Suprapubic skin (tissue), 4 donors: ENCODE measurements at regions not wholly inside any gene's neighbourhood (a gene's known extent, or its start where the extent isn't known, plus 50 kb on each side); places are given as distances from the start of the nearest gene placed in this dataset.

ENCODE experiments used
- DNase-seq, 2 donors: peaks; one replicate each; pipeline ENCODE4 v3.0.0-alpha.2; 2019; ENCODE audit warnings: low spot score in 2 of 2
- H3K27ac ChIP-seq: fragments of 200-600 bp; sonication (generic); one replicate; pipeline ENCODE4 v1.5.1; 2019
- H3K27me3 ChIP-seq: fragments of 200-600 bp; sonication (generic); one replicate; pipeline ENCODE4 v1.5.1; 2019
- H3K36me3 ChIP-seq: fragments of 200-600 bp; sonication (generic); one replicate; pipeline ENCODE4 v1.5.1; 2019
- H3K4me1 ChIP-seq: fragments of 200-600 bp; sonication (generic); one replicate; pipeline ENCODE4 v1.5.1; 2019
- H3K4me3 ChIP-seq: fragments of 200-600 bp; sonication (generic); one replicate; pipeline ENCODE4 v1.5.1; 2019; ENCODE audit warnings: mild to moderate bottlenecking
- H3K9me3 ChIP-seq: fragments of 200-600 bp; sonication (generic); one replicate; pipeline ENCODE4 v1.5.1; 2019
- EP300 ChIP-seq: sonication (generic); formaldehyde crosslinking; IDR thresholded peaks from one replicate; pipeline ENCODE4 v1.6.1; 2017; ENCODE audit warnings: antibody characterized with exemption
- POLR2A ChIP-seq, 2 donors: fragments of 450-650 bp; IDR thresholded peaks; one replicate each; pipeline ENCODE4 v1.6.1; 2017; ENCODE audit warnings: antibody characterized with exemption in 2 of 2, mild to moderate bottlenecking in 2 of 2, moderate library complexity in 2 of 2
- POLR2AphosphoS5 ChIP-seq, 3 donors: sonication (generic); formaldehyde crosslinking; IDR thresholded peaks; one replicate each; pipeline ENCODE4 v1.6.1; 2017; ENCODE audit warnings: antibody characterized with exemption in 3 of 3
- WGBS: methylation state at CpG from one replicate; pipeline ENCODE4 v1.1.5; 2018; 5-methylcytosine and 5-hydroxymethylcytosine counted together
- TF ChIP-seq, protein P1 (sequence below), 2 donors: fragments of 200-600 bp in 1 of 2; fragments of 450-650 bp in 1 of 2; sonication (generic) in 1 of 2; IDR thresholded peaks; one replicate each; pipeline ENCODE4 v1.5.1; 2016 to 2019; ENCODE audit warnings: antibody characterized with exemption in 2 of 2, mild to moderate bottlenecking in 1 of 2, moderate library complexity in 1 of 2

GRCh38 chr13:91126806-91127205 lies 220.7 kb upstream of the MIR17HG start:
- H3K27ac ChIP-seq = no peak overlapping the region
- H3K9me3 ChIP-seq = no peaks in the 10 kb centered on the region
- no peak for DNase-seq
- 70% methylated on average over 4 of the region's 4 CpGs for WGBS
- H3K4me3 ChIP-seq = no peak overlapping the region
- no peaks in the 10 kb centered on the region for H3K4me1 ChIP-seq
- no peaks in the 10 kb centered on the region for H3K27me3 ChIP-seq
- TF ChIP-seq, protein P1, sequence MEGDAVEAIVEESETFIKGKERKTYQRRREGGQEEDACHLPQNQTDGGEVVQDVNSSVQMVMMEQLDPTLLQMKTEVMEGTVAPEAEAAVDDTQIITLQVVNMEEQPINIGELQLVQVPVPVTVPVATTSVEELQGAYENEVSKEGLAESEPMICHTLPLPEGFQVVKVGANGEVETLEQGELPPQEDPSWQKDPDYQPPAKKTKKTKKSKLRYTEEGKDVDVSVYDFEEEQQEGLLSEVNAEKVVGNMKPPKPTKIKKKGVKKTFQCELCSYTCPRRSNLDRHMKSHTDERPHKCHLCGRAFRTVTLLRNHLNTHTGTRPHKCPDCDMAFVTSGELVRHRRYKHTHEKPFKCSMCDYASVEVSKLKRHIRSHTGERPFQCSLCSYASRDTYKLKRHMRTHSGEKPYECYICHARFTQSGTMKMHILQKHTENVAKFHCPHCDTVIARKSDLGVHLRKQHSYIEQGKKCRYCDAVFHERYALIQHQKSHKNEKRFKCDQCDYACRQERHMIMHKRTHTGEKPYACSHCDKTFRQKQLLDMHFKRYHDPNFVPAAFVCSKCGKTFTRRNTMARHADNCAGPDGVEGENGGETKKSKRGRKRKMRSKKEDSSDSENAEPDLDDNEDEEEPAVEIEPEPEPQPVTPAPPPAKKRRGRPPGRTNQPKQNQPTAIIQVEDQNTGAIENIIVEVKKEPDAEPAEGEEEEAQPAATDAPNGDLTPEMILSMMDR (IDR thresholded peaks at IDR 0.05) = no peak
- TF ChIP-seq POLR2AphosphoS5 (IDR thresholded peaks at IDR 0.05) (no peak), POLR2A (IDR thresholded peaks at IDR 0.05) (no peak), EP300 (no peak)
- no peaks in the 10 kb centered on the region for H3K36me3 ChIP-seq

GRCh38 chr13:91127995-91128394 lies 219.5 kb upstream of the MIR17HG start:
- WGBS = 89% methylated on average over 1 of the region's 1 CpG
- no peak for DNase-seq
- no peaks in the 10 kb centered on the region for H3K27me3 ChIP-seq
- no peaks in the 10 kb centered on the region for H3K9me3 ChIP-seq
- H3K36me3 ChIP-seq = no peaks in the 10 kb centered on the region
- TF ChIP-seq POLR2AphosphoS5 (IDR thresholded peaks at IDR 0.05) = no peak
- TF ChIP-seq POLR2A (IDR thresholded peaks at IDR 0.05) = no peak
- no peak for TF ChIP-seq EP300
- TF ChIP-seq, protein P1 (IDR thresholded peaks at IDR 0.05) = no peak
- no peak overlapping the region for H3K4me3 ChIP-seq
- no peaks in the 10 kb centered on the region for H3K4me1 ChIP-seq
- H3K27ac ChIP-seq = no peak overlapping the region

GRCh38 chr13:91132381-91132780 lies 215.1 kb upstream of the MIR17HG start:
- Histone ChIP-seq H3K27ac (no peak overlapping the region), H3K9me3 (no peaks in the 10 kb centered on the region), H3K36me3 (no peaks in the 10 kb centered on the region), H3K4me3 (no peak overlapping the region), H3K27me3 (no peaks in the 10 kb centered on the region), H3K4me1 (no peaks in the 10 kb centered on the region)
- 86% methylated on average over 4 of the region's 4 CpGs for WGBS
- no peak for DNase-seq
- TF ChIP-seq EP300 (no peak), POLR2A (IDR thresholded peaks at IDR 0.05) (no peak), POLR2AphosphoS5 (IDR thresholded peaks at IDR 0.05) (no peak)
- TF ChIP-seq, protein P1 (IDR thresholded peaks at IDR 0.05) = no peak

DNA sequence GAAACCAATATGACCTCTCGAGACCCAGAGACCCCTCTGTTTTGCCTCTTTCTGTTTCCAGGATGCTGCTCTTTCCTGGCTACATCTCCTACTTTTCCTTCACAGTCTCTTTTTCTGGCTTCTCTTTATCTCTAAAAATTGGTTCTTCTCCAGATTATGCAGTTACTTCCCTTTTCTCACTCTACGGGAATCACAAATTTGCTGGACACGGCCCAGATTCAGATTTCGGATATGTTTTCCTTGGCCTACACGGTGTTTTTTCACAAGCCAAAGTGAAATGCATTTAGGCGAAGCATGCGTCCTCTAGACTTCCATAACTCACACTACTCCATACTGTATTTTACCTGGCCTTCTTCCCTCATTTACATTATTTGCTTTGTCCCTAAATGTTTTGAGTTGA lies 214.7 kb upstream of the MIR17HG start:
- Histone ChIP-seq H3K27ac (no peak overlapping the region), H3K36me3 (no peaks in the 10 kb centered on the region), H3K9me3 (no peaks in the 10 kb centered on the region), H3K4me3 (no peak overlapping the region), H3K4me1 (no peaks in the 10 kb centered on the region), H3K27me3 (no peaks in the 10 kb centered on the region)
- no peak for TF ChIP-seq POLR2A (IDR thresholded peaks at IDR 0.05)
- no peak for TF ChIP-seq POLR2AphosphoS5 (IDR thresholded peaks at IDR 0.05)
- TF ChIP-seq, protein P1 (IDR thresholded peaks at IDR 0.05) = no peak
- TF ChIP-seq EP300 = no peak
- WGBS = 58% methylated on average over 7 of the region's 7 CpGs
- DNase-seq = no peak

- Histone ChIP-seq H3K4me3 (no peak overlapping the region), H3K36me3 (no peaks in the 10 kb centered on the region), H3K9me3 (no peaks in the 10 kb centered on the region), H3K27ac (no peak overlapping the region), H3K27me3 (no peaks in the 10 kb centered on the region), H3K4me1 (no peaks in the 10 kb centered on the region)
- no peak for DNase-seq
- TF ChIP-seq, protein P1 (IDR thresholded peaks at IDR 0.05) = peak; percentile 41 to 62
- no peak for TF ChIP-seq EP300
- 39% methylated on average over 11 of the region's 11 CpGs for WGBS
Observed at GRCh38 chr13:91133941-91134802, 213.3 kb upstream of the MIR17HG start.
